Loucy (cell line): ENCODE measurements at regions not wholly inside any gene's neighbourhood (a gene's known extent, or its start where the extent isn't known, plus 50 kb on each side); places are given as distances from the start of the nearest gene placed in this dataset.

Experiments
- H2AFZ ChIP-seq: fragments of 200-600 bp; sonication (generic); 2 replicates; pipeline ENCODE4 v1.6.0; 2016; ENCODE audit warnings: antibody characterized with exemption, mild to moderate bottlenecking, low read length, moderate library complexity
- H3F3A ChIP-seq: fragments of 200-600 bp; 2 replicates; pipeline ENCODE4 v1.6.0; 2016; ENCODE audit warnings: antibody characterized with exemption, low read depth, mild to moderate bottlenecking
- H3K27me3 ChIP-seq: fragments of 200-600 bp; sonication (generic); 2 replicates; pipeline ENCODE4 v1.6.1; 2014; ENCODE audit warnings: low read length, mild to moderate bottlenecking; ENCODE audit not compliant: insufficient read depth, poor library complexity, severe bottlenecking
- H3K36me3 ChIP-seq: fragments of 200-600 bp; sonication (generic); 2 replicates; pipeline ENCODE4 v1.6.1; 2016; ENCODE audit warnings: low read length; ENCODE audit not compliant: insufficient read depth
- H3K4me1 ChIP-seq: fragments of 200-600 bp; sonication (generic); 2 replicates; pipeline ENCODE4 v1.5.1; 2014; ENCODE audit warnings: low read length, mild to moderate bottlenecking; ENCODE audit not compliant: insufficient read depth, poor library complexity, severe bottlenecking
- H3K4me2 ChIP-seq: fragments of 200-600 bp; sonication (generic); 2 replicates; pipeline ENCODE4 v1.6.0; 2014; ENCODE audit warnings: antibody characterized with exemption, low read length, low read depth, mild to moderate bottlenecking; ENCODE audit not compliant: poor library complexity, severe bottlenecking
- H3K4me3 ChIP-seq: fragments of 200-600 bp; sonication (generic); 2 replicates; pipeline ENCODE4 v1.5.1; 2014; ENCODE audit warnings: low read length, mild to moderate bottlenecking, mixed read lengths; ENCODE audit not compliant: poor library complexity, severe bottlenecking
- H3K79me2 ChIP-seq: fragments of 200-600 bp; sonication (generic); 2 replicates; pipeline ENCODE4 v1.6.1; 2014; ENCODE audit warnings: low read length; ENCODE audit not compliant: insufficient read depth
- H3K9ac ChIP-seq: fragments of 200-600 bp; sonication (generic); 2 replicates; pipeline ENCODE4 v1.6.0; 2014; ENCODE audit warnings: mild to moderate bottlenecking, low read depth, low read length, moderate library complexity; ENCODE audit not compliant: poor library complexity, severe bottlenecking
- H3K9me2 ChIP-seq: fragments of 200-600 bp; sonication (generic); replicated peaks from 2 replicates; pipeline ENCODE4 v1.6.1; 2016; ENCODE audit warnings: low read depth, low read length, mixed read lengths
- H3K9me3 ChIP-seq: fragments of 200-600 bp; sonication (generic); 2 replicates; pipeline ENCODE4 v1.6.1; 2014; ENCODE audit warnings: mild to moderate bottlenecking, antibody characterized with exemption, low read length, low read depth; ENCODE audit not compliant: insufficient read depth
- H4K20me1 ChIP-seq: fragments of 200-600 bp; sonication (generic); 2 replicates; pipeline ENCODE4 v1.6.0; 2014; ENCODE audit warnings: antibody characterized with exemption, low read length, mild to moderate bottlenecking; ENCODE audit not compliant: insufficient read depth, poor library complexity, severe bottlenecking
- CTCF ChIP-seq: fragments of 200-600 bp; sonication (generic); conservative IDR thresholded peaks from 2 replicates; pipeline ENCODE4 v1.5.1; 2014; ENCODE audit warnings: mild to moderate bottlenecking, antibody characterized with exemption, low read length
- EZH2phosphoT487 ChIP-seq: fragments of 200-600 bp; IDR thresholded peaks from 2 replicates; pipeline ENCODE4 v1.6.1; 2018; ENCODE audit warnings: antibody characterized with exemption, mild to moderate bottlenecking, moderate library complexity, borderline replicate concordance

GRCh38 chr21:16829532-16829931, 683.3 kb upstream of the CXADR start:
- Histone ChIP-seq H3K79me2 (no peaks in the 10 kb centered on the region), H3K9ac (no peak overlapping the region), H4K20me1 (no peaks in the 10 kb centered on the region), H3K36me3 (no peaks in the 10 kb centered on the region), H3K27me3 (no peaks in the 10 kb centered on the region), H3K4me2 (no peak overlapping the region), H2AFZ (no peak overlapping the region), H3K9me2 (no peaks in the 10 kb centered on the region), H3K4me1 (no peaks in the 10 kb centered on the region), H3K9me3 (no peaks in the 10 kb centered on the region), H3K4me3 (no peak overlapping the region), H3F3A (no peaks in the 10 kb centered on the region)
- no peak for TF ChIP-seq CTCF
- TF ChIP-seq EZH2phosphoT487 = no peak

GRCh38 chr21:16832791-16833190, 680.1 kb upstream of the CXADR start:
- no peaks in the 10 kb centered on the region for H3K9me3 ChIP-seq
- no peaks in the 10 kb centered on the region for H3K27me3 ChIP-seq
- H3K4me2 ChIP-seq = no peak overlapping the region
- no peak overlapping the region for H2AFZ ChIP-seq
- H3K4me1 ChIP-seq = no peaks in the 10 kb centered on the region
- TF ChIP-seq CTCF = no peak
- TF ChIP-seq EZH2phosphoT487 = no peak
- H3K9ac ChIP-seq = no peak overlapping the region
- no peaks in the 10 kb centered on the region for H3K36me3 ChIP-seq
- H3K79me2 ChIP-seq = no peaks in the 10 kb centered on the region
- no peaks in the 10 kb centered on the region for H4K20me1 ChIP-seq
- H3K9me2 ChIP-seq = no peaks in the 10 kb centered on the region
- H3F3A ChIP-seq = no peaks in the 10 kb centered on the region
- no peak overlapping the region for H3K4me3 ChIP-seq

- no peaks in the 10 kb centered on the region for H3K27me3 ChIP-seq
- no peak overlapping the region for H2AFZ ChIP-seq
- H3F3A ChIP-seq = no peaks in the 10 kb centered on the region
- no peak for TF ChIP-seq CTCF
- no peak for TF ChIP-seq EZH2phosphoT487
- no peak overlapping the region for H3K9ac ChIP-seq
- H3K79me2 ChIP-seq = no peaks in the 10 kb centered on the region
- no peaks in the 10 kb centered on the region; the same call in 1 of the 2 replicates for H3K9me2 ChIP-seq
- H3K4me2 ChIP-seq = no peak overlapping the region
- no peaks in the 10 kb centered on the region for H3K4me1 ChIP-seq
- no peaks in the 10 kb centered on the region for H4K20me1 ChIP-seq
- no peaks in the 10 kb centered on the region for H3K36me3 ChIP-seq
- no peak overlapping the region for H3K4me3 ChIP-seq
- no peaks in the 10 kb centered on the region for H3K9me3 ChIP-seq
Measured at GRCh38 chr21:16834791-16835190, 678.1 kb upstream of the CXADR start.
